Mesenchymal stem cell (in vitro differentiated cells and primary cell): ENCODE measurements at regions not wholly inside any gene's neighbourhood (a gene's known extent, or its start where the extent isn't known, plus 50 kb on each side); places are given as distances from the start of the nearest gene placed in this dataset.

Experiments
- DNase-seq: peaks from one replicate; pipeline ENCODE4 v3.0.0-alpha.2; 2013
- H2AFZ ChIP-seq: one replicate; pipeline ENCODE4 v1.6.1; 2013; ENCODE audit warnings: low read depth, mild to moderate bottlenecking, control low read depth, inconsistent platforms, low read length, moderate library complexity
- H2AK5ac ChIP-seq: 2 replicates; pipeline ENCODE4 v1.6.1; 2013; ENCODE audit warnings: low read length, moderate library complexity, mild to moderate bottlenecking, inconsistent platforms; ENCODE audit not compliant: severe bottlenecking
- H2BK120ac ChIP-seq: one replicate; pipeline ENCODE4 v1.6.1; 2013; ENCODE audit warnings: low read depth, mild to moderate bottlenecking, inconsistent platforms, low read length, moderate library complexity
- H2BK12ac ChIP-seq, 2 experiments: one replicate each; pipeline ENCODE4 v1.6.1; 2013; ENCODE audit warnings: inconsistent platforms in 2 of 2, low read length in 2 of 2, mild to moderate bottlenecking in 2 of 2, moderate library complexity in 2 of 2, control low read depth in 1 of 2
- H2BK15ac ChIP-seq: one replicate; pipeline ENCODE4 v1.6.1; 2013; ENCODE audit warnings: mild to moderate bottlenecking, low read depth, inconsistent platforms; ENCODE audit not compliant: poor library complexity, severe bottlenecking
- H2BK5ac ChIP-seq: 2 replicates; pipeline ENCODE4 v1.6.1; 2013; ENCODE audit warnings: low read depth, mild to moderate bottlenecking, low read length, control low read depth, inconsistent platforms; ENCODE audit not compliant: poor library complexity, severe bottlenecking
- H3K14ac ChIP-seq, 2 experiments: one replicate each; pipeline ENCODE4 v1.6.1; 2013; ENCODE audit warnings: inconsistent platforms in 2 of 2, low read length in 2 of 2, control low read depth in 1 of 2, mild to moderate bottlenecking in 1 of 2, moderate library complexity in 1 of 2
- H3K18ac ChIP-seq, 2 experiments: one replicate each; pipeline ENCODE4 v1.6.1; 2013; ENCODE audit warnings: inconsistent platforms in 2 of 2, low read length in 2 of 2, control low read depth in 1 of 2, low read depth in 1 of 2, mild to moderate bottlenecking in 1 of 2
- H3K23ac ChIP-seq, 2 experiments: one replicate each; pipeline ENCODE4 v1.6.1; 2013; ENCODE audit warnings: inconsistent platforms in 2 of 2, low read length in 2 of 2, mild to moderate bottlenecking in 2 of 2, moderate library complexity in 2 of 2, control low read depth in 1 of 2
- H3K27ac ChIP-seq: 2 replicates; pipeline ENCODE4 v1.5.1; 2013; ENCODE audit warnings: mild to moderate bottlenecking, moderate library complexity, low read length, control low read depth, inconsistent platforms; ENCODE audit not compliant: poor library complexity, severe bottlenecking
- H3K27me3 ChIP-seq, 2 experiments: 2 replicates each; pipeline versions ENCODE4 v1.6.1 to v1.7.0; 2013; ENCODE audit warnings: low read length in 2 of 2, mild to moderate bottlenecking in 2 of 2, moderate library complexity in 2 of 2, control low read depth in 1 of 2, inconsistent platforms in 1 of 2; ENCODE audit not compliant: control insufficient read depth in 1 of 2, insufficient read depth in 1 of 2
- H3K36me3 ChIP-seq, 2 experiments: 2 replicates each; pipeline versions ENCODE4 v1.6.1 to v1.7.0; 2013; ENCODE audit warnings: low read length in 2 of 2, control low read depth in 1 of 2, inconsistent platforms in 1 of 2, low read depth in 1 of 2, mild to moderate bottlenecking in 1 of 2; ENCODE audit not compliant: insufficient read depth in 2 of 2, control insufficient read depth in 1 of 2
- H3K4ac ChIP-seq, 2 experiments: one replicate each; pipeline ENCODE4 v1.6.1; 2013; ENCODE audit warnings: inconsistent platforms in 2 of 2, low read length in 2 of 2, mild to moderate bottlenecking in 2 of 2, moderate library complexity in 2 of 2, control low read depth in 1 of 2, low read depth in 1 of 2
- H3K4me1 ChIP-seq: 2 replicates; pipeline ENCODE4 v1.6.1; 2013; ENCODE audit warnings: low read depth, low read length, control low read depth; ENCODE audit not compliant: control insufficient read depth, insufficient read depth
- H3K4me2 ChIP-seq: 2 replicates; pipeline ENCODE4 v1.6.1; 2013; ENCODE audit warnings: low read length, mild to moderate bottlenecking, inconsistent platforms; ENCODE audit not compliant: poor library complexity, severe bottlenecking
- H3K4me3 ChIP-seq, 2 experiments: 2 replicates each; pipeline versions ENCODE4 v1.5.1 to v1.7.0; 2013; ENCODE audit warnings: low read length in 2 of 2, mild to moderate bottlenecking in 2 of 2, control low read depth in 1 of 2, low read depth in 1 of 2; ENCODE audit not compliant: insufficient read depth in 1 of 2
- H3K79me1 ChIP-seq: replicated peaks from 2 replicates; pipeline ENCODE4 v1.6.1; 2013; ENCODE audit warnings: mild to moderate bottlenecking, control low read depth, low read length, inconsistent platforms; ENCODE audit not compliant: poor library complexity, severe bottlenecking
- H3K9ac ChIP-seq: 2 replicates; pipeline ENCODE4 v1.7.0; 2013; ENCODE audit warnings: mild to moderate bottlenecking, low read length, moderate library complexity
- H3K9me3 ChIP-seq: 2 replicates; pipeline ENCODE4 v1.7.0; 2013; ENCODE audit warnings: mild to moderate bottlenecking, low read length; ENCODE audit not compliant: control insufficient read depth
- H4K8ac ChIP-seq: one replicate; pipeline ENCODE4 v1.6.1; 2013; ENCODE audit warnings: inconsistent platforms, mild to moderate bottlenecking, low read length, moderate library complexity
- H4K91ac ChIP-seq: one replicate; pipeline ENCODE4 v1.6.1; 2013; ENCODE audit warnings: mild to moderate bottlenecking, low read length, inconsistent platforms
- WGBS: methylation state at CpG from one replicate; pipeline ENCODE4 v1.1.7; 2013; ENCODE audit warnings: mixed read lengths; 5-methylcytosine and 5-hydroxymethylcytosine counted together

- Histone ChIP-seq H3K4ac (no peak overlapping the region), H3K23ac (no peak overlapping the region), H2BK5ac (no peak overlapping the region), H2AK5ac (peak overlapping the region; percentile 30), H4K91ac (no peak overlapping the region), H3K4me2 (no peak overlapping the region), H3K9me3 (no peaks in the 10 kb centered on the region), H3K14ac (no peak overlapping the region), H3K9ac (no peak overlapping the region), H2AFZ (no peak overlapping the region), H3K27me3 (no peaks in the 10 kb centered on the region), H4K8ac (no peak overlapping the region), H3K79me1 (no peaks in the 10 kb centered on the region), H2BK120ac (no peak overlapping the region), H2BK15ac (no peak overlapping the region), H3K18ac (no peak overlapping the region), H2BK12ac (no peak overlapping the region), H3K4me1 (peaks cover 5% of the 10 kb centered on the region), H3K36me3 (peaks cover 0 to 11% of the 10 kb centered on the region in 2 experiments), H3K4me3 (no peak overlapping the region), H3K27ac (no peak overlapping the region)
- no peak for DNase-seq
- 100% methylated on average over 2 of the region's 2 CpGs for WGBS
These were observed 185.5 kb upstream of the FN1 start for GRCh38 chr2:215621381-215621780.

GRCh38 chr2:215620528-215620927, 184.7 kb upstream of the FN1 start:
- H4K91ac ChIP-seq = peak overlapping the region; percentile 18
- H3K9ac ChIP-seq = no peak overlapping the region
- peak overlapping the region; percentile 16 for H2AK5ac ChIP-seq
- H3K4me1 ChIP-seq = peaks cover 5% of the 10 kb centered on the region
- H3K27me3 ChIP-seq = no peaks in the 10 kb centered on the region
- no peak overlapping the region for H3K27ac ChIP-seq
- no peaks in the 10 kb centered on the region for H3K79me1 ChIP-seq
- H2BK120ac ChIP-seq = peak overlapping the region; percentile 6
- no peak overlapping the region for H2AFZ ChIP-seq
- peak overlapping the region in 1 of 2 experiments; percentile 35 for H3K4ac ChIP-seq
- H3K9me3 ChIP-seq = no peaks in the 10 kb centered on the region
- peak overlapping the region in 1 of 2 experiments; percentile 8 for H3K18ac ChIP-seq
- no peak for DNase-seq
- H3K23ac ChIP-seq = no peak overlapping the region
- peaks cover 0 to 11% of the 10 kb centered on the region in 2 experiments for H3K36me3 ChIP-seq
- no peak overlapping the region for H3K4me3 ChIP-seq
- 96% methylated on average over 3 of the region's 3 CpGs for WGBS
- H2BK15ac ChIP-seq = no peak overlapping the region
- H3K4me2 ChIP-seq = no peak overlapping the region
- H4K8ac ChIP-seq = peak overlapping the region; percentile 31
- peak overlapping the region; percentile 35 to 76 for H2BK12ac ChIP-seq
- no peak overlapping the region for H3K14ac ChIP-seq
- no peak overlapping the region for H2BK5ac ChIP-seq

DNA sequence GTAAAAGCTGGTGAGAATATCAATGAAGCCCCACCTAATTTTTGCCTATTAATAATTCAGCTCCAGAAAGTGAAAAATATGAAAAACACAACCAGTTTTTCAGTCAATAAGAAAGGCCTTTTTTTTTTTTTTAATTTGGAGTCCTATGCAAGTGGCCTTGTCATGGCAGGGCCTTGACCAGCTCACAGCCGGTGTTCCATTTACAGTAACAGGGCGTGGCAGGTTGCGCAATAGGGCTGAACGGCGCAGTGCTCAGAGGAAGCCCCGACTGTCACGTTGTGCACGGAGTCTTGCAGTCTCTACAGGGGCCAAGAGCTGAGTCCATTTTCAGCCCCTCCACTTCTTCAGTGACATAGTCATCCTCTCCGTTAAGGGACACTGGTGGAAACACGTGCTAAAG, 184.1 kb upstream of the FN1 start:
- peaks cover 0 to 11% of the 10 kb centered on the region in 2 experiments for H3K36me3 ChIP-seq
- H2AFZ ChIP-seq = no peak overlapping the region
- peak overlapping the region; percentile 61 to 96 for H2BK12ac ChIP-seq
- H3K27me3 ChIP-seq = no peaks in the 10 kb centered on the region
- no peak overlapping the region for H3K27ac ChIP-seq
- H3K4ac ChIP-seq = peak overlapping the region in 1 of 2 experiments; percentile 42
- no peak overlapping the region for H2BK120ac ChIP-seq
- H3K14ac ChIP-seq = no peak overlapping the region
- H3K4me3 ChIP-seq = no peak overlapping the region
- H3K23ac ChIP-seq = no peak overlapping the region
- 83% methylated on average over 10 of the region's 10 CpGs for whole genome bisulfite sequencing
- H3K18ac ChIP-seq = peak overlapping the region in 1 of 2 experiments; percentile 74
- H4K91ac ChIP-seq = peak overlapping the region; percentile 70
- H2AK5ac ChIP-seq = peak overlapping the region; percentile 40
- peak overlapping the region; percentile 78 for H2BK15ac ChIP-seq
- no peak overlapping the region for H4K8ac ChIP-seq
- no peak overlapping the region for H3K9ac ChIP-seq
- H3K79me1 ChIP-seq = no peaks in the 10 kb centered on the region
- H3K9me3 ChIP-seq = no peaks in the 10 kb centered on the region
- H3K4me2 ChIP-seq = no peak overlapping the region
- no peak overlapping the region for H2BK5ac ChIP-seq
- no peak for DNase-seq
- H3K4me1 ChIP-seq = peaks cover 5% of the 10 kb centered on the region

GRCh38 chr2:215619022-215619958, 183.4 kb upstream of the FN1 start:
- Histone ChIP-seq H3K23ac (no peak overlapping the region), H2BK15ac (no peak overlapping the region), H3K9me3 (no peaks in the 10 kb centered on the region), H3K27ac (peak overlapping the region; percentile 48), H4K91ac (no peak overlapping the region), H3K27me3 (no peaks in the 10 kb centered on the region), H3K4me1 (peaks cover 5% of the 10 kb centered on the region), H3K79me1 (no peaks in the 10 kb centered on the region), H3K4ac (no peak overlapping the region), H2BK5ac (peak overlapping the region; percentile 36), H3K9ac (no peak overlapping the region), H2AK5ac (no peak overlapping the region), H3K4me2 (no peak overlapping the region), H3K18ac (peak overlapping the region; percentile 37 to 74), H2BK12ac (peak overlapping the region in 1 of 2 experiments; percentile 21), H3K36me3 (peaks cover 0 to 11% of the 10 kb centered on the region in 2 experiments), H4K8ac (no peak overlapping the region), H3K4me3 (no peak overlapping the region), H3K14ac (no peak overlapping the region), H2AFZ (no peak overlapping the region), H2BK120ac (no peak overlapping the region)
- peak; percentile 62 for DNase-seq
- 18% methylated on average over 12 of the region's 14 CpGs for WGBS
